ENCODE measurements at regions not wholly inside any gene's neighbourhood (a gene's known extent, or its start where the extent isn't known, plus 50 kb on each side); places are given as distances from the start of the nearest gene placed in this dataset.

GRCh38 chrX:40168480-40169011 lies 70.8 kb upstream of the BCOR start:
- no peak for TF ChIP-seq CTCF (IDR thresholded peaks at IDR 0.05; ENCODE audit: control insufficient read depth, extremely low read depth, insufficient read depth)
- no peak overlapping the region for H3K4me3 ChIP-seq (ENCODE audit: low read depth, low read length)
- DNase-seq (ENCODE audit: low read depth), result no peak

GRCh38 chrX:40167850-40168479 lies 70.2 kb upstream of the BCOR start:
- no peak overlapping the region for H3K4me3 ChIP-seq (ENCODE audit: low read depth, low read length)
- no peak for TF ChIP-seq CTCF (IDR thresholded peaks at IDR 0.05; ENCODE audit: control insufficient read depth, extremely low read depth, insufficient read depth)
- DNase-seq (ENCODE audit: low read depth), result no peak

DNA sequence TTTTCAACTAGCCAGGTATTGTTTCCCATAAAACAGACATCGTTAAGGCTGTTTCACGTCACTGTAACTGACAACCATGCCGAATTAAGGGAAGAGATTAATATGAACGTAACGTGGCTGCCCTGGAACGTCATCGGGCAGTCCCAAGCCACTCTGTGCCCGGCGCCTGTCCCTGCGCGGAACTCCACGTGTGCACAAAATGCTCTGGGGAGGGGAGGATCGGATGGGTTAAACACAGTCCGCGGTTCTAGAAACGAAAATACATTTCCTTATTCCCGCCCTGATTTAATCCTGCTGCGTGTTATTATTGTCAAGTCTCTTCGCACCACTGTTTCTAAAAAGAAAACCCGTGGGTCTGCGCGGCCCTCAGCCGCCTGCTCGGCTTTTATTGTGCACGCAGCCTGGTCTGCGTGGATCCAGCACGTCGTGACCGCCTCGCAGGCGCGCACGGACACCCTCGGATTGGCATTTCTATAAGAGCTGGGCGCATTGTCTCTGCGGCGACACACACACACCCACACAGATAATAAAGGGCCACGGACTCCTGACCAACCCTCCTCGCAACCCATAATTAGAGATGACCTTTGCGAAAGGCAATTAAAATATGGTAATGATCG lies 69.6 kb upstream of the BCOR start:
- DNase-seq (ENCODE audit: low read depth), result no peak
- TF ChIP-seq CTCF (IDR thresholded peaks at IDR 0.05; ENCODE audit: control insufficient read depth, extremely low read depth, insufficient read depth), result no peak
- H3K4me3 ChIP-seq (ENCODE audit: low read depth, low read length), result no peak overlapping the region

GRCh38 chrX:40166582-40166981 lies 68.8 kb upstream of the BCOR start:
- no peak overlapping the region for H3K4me3 ChIP-seq (ENCODE audit: low read depth, low read length)
- TF ChIP-seq CTCF (IDR thresholded peaks at IDR 0.05; ENCODE audit: control insufficient read depth, extremely low read depth, insufficient read depth), result no peak
- DNase-seq (ENCODE audit: low read depth), result no peak

- DNase-seq (ENCODE audit: low read depth), result no peak
- no peak for TF ChIP-seq CTCF (IDR thresholded peaks at IDR 0.05; ENCODE audit: control insufficient read depth, extremely low read depth, insufficient read depth)
- no peak overlapping the region for H3K4me3 ChIP-seq (ENCODE audit: low read depth, low read length)
These were observed 68.1 kb upstream of the BCOR start for GRCh38 chrX:40165861-40166260.

- no peak for DNase-seq (ENCODE audit: low read depth)
- TF ChIP-seq CTCF (IDR thresholded peaks at IDR 0.05; ENCODE audit: control insufficient read depth, extremely low read depth, insufficient read depth), result no peak
- H3K4me3 ChIP-seq (ENCODE audit: low read depth, low read length), result no peak overlapping the region
These were observed 67.4 kb upstream of the BCOR start for GRCh38 chrX:40165206-40165605.
